Body of pancreas (tissue), 4 donors: ENCODE measurements at regions not wholly inside any gene's neighbourhood (a gene's known extent, or its start where the extent isn't known, plus 50 kb on each side); places are given as distances from the start of the nearest gene placed in this dataset.

Source experiments
- CTCF ChIP-seq, 7 experiments: fragments of 450-650 bp in 4 of 7; fragments of 200-600 bp in 3 of 7; sonication (generic) in 3 of 7; IDR thresholded peaks; one replicate each; pipeline ENCODE4 v1.5.1; 2016 to 2019; ENCODE audit warnings: antibody characterized with exemption in 7 of 7
- POLR2A ChIP-seq, 3 donors: fragments of 450-650 bp; IDR thresholded peaks; one replicate each; pipeline ENCODE4 v1.6.1; 2016; ENCODE audit warnings: antibody characterized with exemption in 3 of 3, mild to moderate bottlenecking in 2 of 3

DNA sequence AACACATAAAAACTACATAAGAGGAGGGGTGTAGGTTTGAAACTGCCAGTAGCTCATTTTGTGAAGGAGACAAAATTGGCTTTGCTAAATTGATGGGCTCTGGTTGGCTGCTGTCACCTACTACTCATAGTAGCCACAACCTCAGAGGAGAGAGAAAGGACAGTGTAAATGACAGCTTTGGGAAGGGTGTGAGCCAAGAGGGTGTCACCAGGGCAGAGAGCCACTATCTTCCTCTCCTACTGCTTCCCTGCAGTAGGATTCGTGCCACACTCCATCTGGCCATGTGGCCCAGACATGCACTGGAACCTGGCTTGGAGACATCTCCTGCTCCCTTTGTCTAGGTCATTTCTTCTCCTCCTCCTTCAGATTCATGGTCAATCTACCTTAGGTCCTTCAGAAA, 455.9 kb downstream of the ENC1 start:
- TF ChIP-seq CTCF (IDR thresholded peaks at IDR 0.05) (no peak), POLR2A (IDR thresholded peaks at IDR 0.05) (no peak)
